H9 (cell line): ENCODE measurements at regions not wholly inside any gene's neighbourhood (a gene's known extent, or its start where the extent isn't known, plus 50 kb on each side); places are given as distances from the start of the nearest gene placed in this dataset.

Experiments
- DNase-seq: peaks from one replicate; pipeline ENCODE4 v3.0.0-alpha.2; 2017
- H2AFZ ChIP-seq: one replicate; pipeline ENCODE4 v1.6.1; 2013; ENCODE audit warnings: mild to moderate bottlenecking, low read length, control low read depth, moderate library complexity
- H2AK5ac ChIP-seq: 2 replicates; pipeline ENCODE4 v1.6.1; 2013; ENCODE audit warnings: low read length, control low read depth, mixed read lengths; ENCODE audit not compliant: insufficient read length
- H2BK120ac ChIP-seq: one replicate; pipeline ENCODE4 v1.6.1; 2013; ENCODE audit warnings: low read depth, mild to moderate bottlenecking, low read length, control low read depth, inconsistent platforms; ENCODE audit not compliant: poor library complexity, severe bottlenecking
- H2BK12ac ChIP-seq: 2 replicates; pipeline ENCODE4 v1.6.1; 2013; ENCODE audit warnings: low read length, control low read depth, mixed read lengths, low read depth; ENCODE audit not compliant: insufficient read length
- H2BK15ac ChIP-seq: 2 replicates; pipeline ENCODE4 v1.6.1; 2013; ENCODE audit warnings: low read depth, low read length, control low read depth
- H2BK20ac ChIP-seq: one replicate; pipeline ENCODE4 v1.6.1; 2013; ENCODE audit warnings: low read depth, mild to moderate bottlenecking, low read length, control low read depth, inconsistent platforms; ENCODE audit not compliant: poor library complexity, severe bottlenecking
- H2BK5ac ChIP-seq: 2 replicates; pipeline ENCODE4 v1.6.1; 2013; ENCODE audit warnings: low read length, control low read depth, mixed read lengths; ENCODE audit not compliant: insufficient read length
- H3K14ac ChIP-seq: 2 replicates; pipeline ENCODE4 v1.6.1; 2013; ENCODE audit warnings: low read length, control low read depth; ENCODE audit not compliant: insufficient read depth
- H3K18ac ChIP-seq: 2 replicates; pipeline ENCODE4 v1.6.1; 2013; ENCODE audit warnings: low read depth, mild to moderate bottlenecking, mixed read lengths, low read length, control low read depth; ENCODE audit not compliant: insufficient read length
- H3K23ac ChIP-seq: 2 replicates; pipeline ENCODE4 v1.6.1; 2013; ENCODE audit warnings: low read length, control low read depth, mixed read lengths, low read depth; ENCODE audit not compliant: insufficient read length
- H3K23me2 ChIP-seq: 2 replicates; pipeline ENCODE4 v1.6.1; 2013; ENCODE audit warnings: low read depth, mild to moderate bottlenecking, mixed read lengths, low read length, control low read depth; ENCODE audit not compliant: insufficient read length, poor library complexity, severe bottlenecking
- H3K27ac ChIP-seq: 2 replicates; pipeline ENCODE4 v1.5.1; 2013; ENCODE audit warnings: low read length, control low read depth, mixed read lengths, low read depth; ENCODE audit not compliant: insufficient read length
- H3K27me3 ChIP-seq: 2 replicates; pipeline ENCODE4 v1.6.1; 2013; ENCODE audit warnings: low read length, control low read depth, inconsistent platforms; ENCODE audit not compliant: insufficient read depth
- H3K4ac ChIP-seq: 2 replicates; pipeline ENCODE4 v1.6.1; 2013; ENCODE audit warnings: low read depth, mild to moderate bottlenecking, control low read depth, inconsistent platforms, low read length, moderate library complexity
- H3K4me1 ChIP-seq: 2 replicates; pipeline ENCODE4 v1.6.1; 2013; ENCODE audit warnings: low read length, control low read depth, inconsistent platforms; ENCODE audit not compliant: insufficient read depth
- H3K4me2 ChIP-seq: 2 replicates; pipeline ENCODE4 v1.6.1; 2013; ENCODE audit warnings: low read length, control low read depth, mixed read lengths; ENCODE audit not compliant: insufficient read length, insufficient read depth
- H3K56ac ChIP-seq: 2 replicates; pipeline ENCODE4 v1.6.1; 2013; ENCODE audit warnings: low read depth, mild to moderate bottlenecking, mixed read lengths, low read length, control low read depth; ENCODE audit not compliant: insufficient read length
- H3K79me1 ChIP-seq: 2 replicates; pipeline ENCODE4 v1.6.1; 2013; ENCODE audit warnings: low read depth, mild to moderate bottlenecking, moderate library complexity, low read length, control low read depth, inconsistent platforms; ENCODE audit not compliant: insufficient read depth, poor library complexity, severe bottlenecking
- H3K79me2 ChIP-seq: 2 replicates; pipeline ENCODE4 v1.6.1; 2013; ENCODE audit warnings: low read length, control low read depth, inconsistent platforms; ENCODE audit not compliant: insufficient read depth
- H3K9ac ChIP-seq: 2 replicates; pipeline ENCODE4 v1.6.1; 2013; ENCODE audit warnings: low read length, control low read depth, mixed read lengths; ENCODE audit not compliant: insufficient read length; ENCODE audit errors: extremely low read depth
- H3K9me3 ChIP-seq: one replicate; pipeline ENCODE4 v1.6.1; 2013; ENCODE audit warnings: low read depth, low read length, inconsistent platforms; ENCODE audit not compliant: control insufficient read depth
- H3T11ph ChIP-seq: one replicate; pipeline ENCODE4 v1.6.1; 2013; ENCODE audit warnings: mild to moderate bottlenecking, low read length, control low read depth, inconsistent platforms
- H4K20me1 ChIP-seq: one replicate; pipeline ENCODE4 v1.6.1; 2013; ENCODE audit not compliant: control insufficient read depth, insufficient read length, insufficient read depth
- H4K5ac ChIP-seq: 2 replicates; pipeline ENCODE4 v1.6.1; 2013; ENCODE audit warnings: low read depth, mild to moderate bottlenecking, mixed read lengths, low read length, control low read depth; ENCODE audit not compliant: insufficient read length
- H4K8ac ChIP-seq: replicated peaks from 2 replicates; pipeline ENCODE4 v1.6.1; 2013; ENCODE audit warnings: low read length, control low read depth, mixed read lengths, low read depth; ENCODE audit not compliant: insufficient read length
- H4K91ac ChIP-seq: 2 replicates; pipeline ENCODE4 v1.6.1; 2013; ENCODE audit warnings: low read depth, mild to moderate bottlenecking, moderate library complexity, mixed read lengths, low read length, control low read depth; ENCODE audit not compliant: insufficient read length
- H3K27ac Mint-ChIP-seq, 3 experiments: 2 replicates in 2 of 3; 3 replicates in 1 of 3; pipeline ENCODE4 v1.8.0; 2020 to 2021; ENCODE audit warnings: mixed read lengths in 3 of 3, mild to moderate bottlenecking in 1 of 3, moderate library complexity in 1 of 3
- H3K27me3 Mint-ChIP-seq: 2 replicates; pipeline ENCODE4 v1.8.0; 2021; ENCODE audit warnings: low read depth, mild to moderate bottlenecking, moderate library complexity, mixed read lengths
- H3K36me3 Mint-ChIP-seq, 3 experiments: 2 replicates in 2 of 3; 3 replicates in 1 of 3; pipeline ENCODE4 v1.8.0; 2020 to 2021; ENCODE audit warnings: low read depth in 3 of 3, mixed read lengths in 3 of 3; ENCODE audit not compliant: insufficient read depth in 1 of 3
- H3K4me1 Mint-ChIP-seq, 2 experiments: 2 replicates each; pipeline ENCODE4 v1.8.0; 2020; ENCODE audit warnings: mixed read lengths in 2 of 2
- H3K4me3 Mint-ChIP-seq, 2 experiments: 2 replicates in 1 of 2; 3 replicates in 1 of 2; pipeline ENCODE4 v1.8.0; 2020 to 2021; ENCODE audit warnings: mild to moderate bottlenecking in 2 of 2, mixed read lengths in 2 of 2, moderate library complexity in 1 of 2
- H3K9me3 Mint-ChIP-seq, 2 experiments: 2 replicates in 1 of 2; 3 replicates in 1 of 2; pipeline ENCODE4 v1.8.0; 2020; ENCODE audit warnings: mild to moderate bottlenecking in 2 of 2, mixed read lengths in 2 of 2, moderate library complexity in 1 of 2
- WGBS: extraction: QIAGEN DNeasy Blood & Tissue Kit; methylation state at CpG from one replicate; pipeline ENCODE4 v1.1.7; 2013; ENCODE audit warnings: missing lambda C conversion rate, low lambda C conversion rate, mixed read lengths; ENCODE audit not compliant: insufficient read length; ENCODE audit errors: extremely low coverage; 5-methylcytosine and 5-hydroxymethylcytosine counted together
- TF ChIP-seq, protein P1 (sequence below): fragments of 200-600 bp; sonication (generic); conservative IDR thresholded peaks from 3 replicates; pipeline ENCODE4 v1.8.0; 2021; ENCODE audit warnings: antibody characterized with exemption, mild to moderate bottlenecking

DNA sequence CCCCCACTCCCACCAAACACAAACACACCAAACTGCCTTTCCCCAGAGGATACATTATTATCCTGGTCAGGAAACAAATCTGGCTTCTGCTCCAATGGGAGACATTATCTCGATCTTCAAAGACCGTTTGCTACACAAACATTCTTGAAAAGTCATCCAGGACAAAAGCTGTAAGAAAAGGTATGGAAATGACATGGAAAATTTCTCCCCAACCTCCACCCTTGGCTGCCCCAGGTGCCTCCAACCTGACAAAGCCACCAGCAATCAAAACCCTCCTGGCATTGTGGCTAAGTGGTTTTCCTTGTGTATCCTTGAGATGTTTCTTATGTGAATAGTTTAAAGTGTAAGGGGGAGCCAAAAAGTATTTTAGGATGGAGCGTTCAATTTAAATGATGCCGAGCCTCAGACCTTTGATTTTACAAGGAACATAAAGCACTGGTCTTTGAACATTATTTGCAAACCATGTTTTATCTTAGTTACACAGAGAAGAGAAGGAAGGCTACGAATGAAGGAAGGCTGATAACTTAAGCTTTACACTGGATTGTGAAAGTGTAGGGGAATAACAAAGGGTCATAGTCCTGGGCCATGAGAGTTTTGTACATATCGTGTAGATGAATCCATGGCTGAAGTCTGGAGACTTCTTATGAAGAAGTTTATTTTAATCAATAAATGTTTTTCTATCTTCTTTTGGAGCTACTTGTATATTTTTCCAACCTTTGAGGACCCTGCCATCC, 418.9 kb upstream of the TMTC1 start:
- Histone ChIP-seq H3T11ph (no peak overlapping the region), H3K14ac (no peak overlapping the region), H2AK5ac (no peak overlapping the region), H3K27me3 (no peaks in the 10 kb centered on the region; the same call in 1 of the 2 replicates), H3K4ac (no peak overlapping the region), H3K4me1 (no peaks in the 10 kb centered on the region; the same call in 1 of the 2 replicates), H3K56ac (no peak overlapping the region), H4K5ac (no peak overlapping the region), H2BK12ac (no peak overlapping the region), H3K27ac (no peak overlapping the region), H4K20me1 (no peaks in the 10 kb centered on the region), H3K79me2 (no peaks in the 10 kb centered on the region), H2AFZ (no peak overlapping the region), H3K23me2 (no peaks in the 10 kb centered on the region), H3K4me2 (no peak overlapping the region), H3K9ac (no peak overlapping the region), H4K91ac (no peak overlapping the region), H3K79me1 (no peaks in the 10 kb centered on the region), H3K23ac (no peak overlapping the region), H3K9me3 (no peaks in the 10 kb centered on the region), H2BK15ac (no peak overlapping the region), H4K8ac (no peak overlapping the region), H3K18ac (no peak overlapping the region), H2BK120ac (no peak overlapping the region), H2BK5ac (no peak overlapping the region), H2BK20ac (no peak overlapping the region)
- H3K4me3 Mint-ChIP-seq = no peak overlapping the region
- no peaks in the 10 kb centered on the region for H3K36me3 Mint-ChIP-seq
- TF ChIP-seq, protein P1, sequence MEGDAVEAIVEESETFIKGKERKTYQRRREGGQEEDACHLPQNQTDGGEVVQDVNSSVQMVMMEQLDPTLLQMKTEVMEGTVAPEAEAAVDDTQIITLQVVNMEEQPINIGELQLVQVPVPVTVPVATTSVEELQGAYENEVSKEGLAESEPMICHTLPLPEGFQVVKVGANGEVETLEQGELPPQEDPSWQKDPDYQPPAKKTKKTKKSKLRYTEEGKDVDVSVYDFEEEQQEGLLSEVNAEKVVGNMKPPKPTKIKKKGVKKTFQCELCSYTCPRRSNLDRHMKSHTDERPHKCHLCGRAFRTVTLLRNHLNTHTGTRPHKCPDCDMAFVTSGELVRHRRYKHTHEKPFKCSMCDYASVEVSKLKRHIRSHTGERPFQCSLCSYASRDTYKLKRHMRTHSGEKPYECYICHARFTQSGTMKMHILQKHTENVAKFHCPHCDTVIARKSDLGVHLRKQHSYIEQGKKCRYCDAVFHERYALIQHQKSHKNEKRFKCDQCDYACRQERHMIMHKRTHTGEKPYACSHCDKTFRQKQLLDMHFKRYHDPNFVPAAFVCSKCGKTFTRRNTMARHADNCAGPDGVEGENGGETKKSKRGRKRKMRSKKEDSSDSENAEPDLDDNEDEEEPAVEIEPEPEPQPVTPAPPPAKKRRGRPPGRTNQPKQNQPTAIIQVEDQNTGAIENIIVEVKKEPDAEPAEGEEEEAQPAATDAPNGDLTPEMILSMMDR = no peak
- no peak overlapping the region for H3K27ac Mint-ChIP-seq
- peaks cover 11% of the 10 kb centered on the region in 2 experiments for H3K4me1 Mint-ChIP-seq
- peaks cover 33% of the 10 kb centered on the region for H3K27me3 Mint-ChIP-seq
- no CpG with 5 or more reads among the region's 6 CpGs for WGBS
- no peaks in the 10 kb centered on the region for H3K9me3 Mint-ChIP-seq
- no peak for DNase-seq
